ENCODE measurements at regions not wholly inside any gene's neighbourhood (a gene's known extent, or its start where the extent isn't known, plus 50 kb on each side); places are given as distances from the start of the nearest gene placed in this dataset.

GRCh38 chr5:61257421-61257820, 74.6 kb upstream of the ZSWIM6 start:
- peaks cover 0 to 1% (median 0%) of the 10 kb centered on the region in 3 donors for H3K27me3 Mint-ChIP-seq (ENCODE audit: low read depth in 3 of 3)
- Histone ChIP-seq H3K4me3 (replicated peaks in 1 of 3; ENCODE audit: low read depth in 2 of 3, low read length in 3 of 3) (no peak overlapping the region), H3K4me2 (replicated peaks; ENCODE audit: extremely low read depth, low read length, poor library complexity, severe bottlenecking) (no peak overlapping the region), H3K36me3 (replicated peaks in 1 of 2; ENCODE audit: control insufficient read depth in 1 of 2, insufficient read depth in 2 of 2, low read length in 2 of 2) (no peaks in the 10 kb centered on the region), H3K9ac (ENCODE audit: insufficient read depth, low read length, poor library complexity, severe bottlenecking) (no peak overlapping the region), H3K79me2 (ENCODE audit: insufficient read depth, low read length) (no peaks in the 10 kb centered on the region), H3K9me3 (replicated peaks in 1 of 2; ENCODE audit: control insufficient read depth in 1 of 2, insufficient read depth in 1 of 2, low read length in 2 of 2) (no peaks in the 10 kb centered on the region), H4K20me1 (ENCODE audit: insufficient read depth, low read length) (no peaks in the 10 kb centered on the region), H2AFZ (ENCODE audit: insufficient read depth, low read depth, low read length, poor library complexity, severe bottlenecking) (no peak overlapping the region), H3K4me1 (ENCODE audit: control insufficient read depth in 1 of 2, insufficient read depth in 2 of 2, low read length in 2 of 2) (peaks cover 12 to 13% of the 10 kb centered on the region in 2 donors), H3K27me3 (ENCODE audit: control insufficient read depth in 2 of 2, insufficient read depth in 2 of 2, low read length in 2 of 2) (no peaks in the 10 kb centered on the region), H3K27ac (ENCODE audit: low read depth in 1 of 2, low read length in 2 of 2) (no peak overlapping the region)
- no peak overlapping the region for H3K4me3 Mint-ChIP-seq
- no peaks in the 10 kb centered on the region for H3K36me3 Mint-ChIP-seq
- DNase-seq, result no peak
- intact Hi-C loops (cut with micrococcal nuclease), result no loop called here
- TF ChIP-seq CTCF (IDR thresholded peaks at IDR 0.05), result no peak
- peaks cover 14% of the 10 kb centered on the region for H3K4me1 Mint-ChIP-seq
- peaks cover 0 to 2% (median 0%) of the 10 kb centered on the region in 7 donors for H3K9me3 Mint-ChIP-seq
- WGBS (ENCODE audit: insufficient coverage), result 100% methylated on average over 2 of the region's 3 CpGs
- H3K27ac Mint-ChIP-seq, result no peak overlapping the region

- Mint-ChIP-seq H3K27me3 (ENCODE audit: low read depth in 3 of 3) (peaks cover 1 to 2% (median 2%) of the 10 kb centered on the region in 3 donors), H3K27ac (no peak overlapping the region), H3K4me1 (peaks cover 33% of the 10 kb centered on the region), H3K36me3 (no peaks in the 10 kb centered on the region), H3K4me3 (no peak overlapping the region), H3K9me3 (peaks cover 0 to 2% (median 0%) of the 10 kb centered on the region in 7 donors)
- no peak for DNase-seq
- no peak overlapping the region for H2AFZ ChIP-seq (ENCODE audit: insufficient read depth, low read depth, low read length, poor library complexity, severe bottlenecking)
- no peak overlapping the region for H3K27ac ChIP-seq (ENCODE audit: low read depth in 1 of 2, low read length in 2 of 2)
- H3K36me3 ChIP-seq (replicated peaks in 1 of 2; ENCODE audit: control insufficient read depth in 1 of 2, insufficient read depth in 2 of 2, low read length in 2 of 2), result no peaks in the 10 kb centered on the region
- no peaks in the 10 kb centered on the region for H4K20me1 ChIP-seq (ENCODE audit: insufficient read depth, low read length)
- peaks cover 28 to 29% of the 10 kb centered on the region in 2 donors for H3K4me1 ChIP-seq (ENCODE audit: control insufficient read depth in 1 of 2, insufficient read depth in 2 of 2, low read length in 2 of 2)
- TF ChIP-seq CTCF (IDR thresholded peaks at IDR 0.05), result no peak
- intact Hi-C loops (cut with micrococcal nuclease), result no loop called here
- no peaks in the 10 kb centered on the region for H3K27me3 ChIP-seq (ENCODE audit: control insufficient read depth in 2 of 2, insufficient read depth in 2 of 2, low read length in 2 of 2)
- H3K79me2 ChIP-seq (ENCODE audit: insufficient read depth, low read length), result no peaks in the 10 kb centered on the region
- no peak overlapping the region for H3K9ac ChIP-seq (ENCODE audit: insufficient read depth, low read length, poor library complexity, severe bottlenecking)
- H3K9me3 ChIP-seq (replicated peaks in 1 of 2; ENCODE audit: control insufficient read depth in 1 of 2, insufficient read depth in 1 of 2, low read length in 2 of 2), result no peaks in the 10 kb centered on the region
- H3K4me3 ChIP-seq (replicated peaks in 1 of 3; ENCODE audit: low read depth in 2 of 3, low read length in 3 of 3), result no peak overlapping the region
- no peak overlapping the region for H3K4me2 ChIP-seq (replicated peaks; ENCODE audit: extremely low read depth, low read length, poor library complexity, severe bottlenecking)
Observed at GRCh38 chr5:61261136-61261535, 70.9 kb upstream of the ZSWIM6 start.

Data from CD14-positive monocyte (primary cell).